HL-60 (cell line): ENCODE measurements at regions not wholly inside any gene's neighbourhood (a gene's known extent, or its start where the extent isn't known, plus 50 kb on each side); places are given as distances from the start of the nearest gene placed in this dataset.

Source experiments
- CTCF ChIP-seq: IDR thresholded peaks from one replicate; pipeline ENCODE4 v1.5.1; 2011; ENCODE audit warnings: low read length, control low read depth, inconsistent platforms; ENCODE audit not compliant: insufficient read depth
- GABPA ChIP-seq: IDR thresholded peaks from 2 replicates; pipeline ENCODE4 v1.6.1; 2012; ENCODE audit warnings: low read depth
- POLR2AphosphoS5 ChIP-seq: IDR thresholded peaks from 2 replicates; pipeline ENCODE4 v1.6.1; 2012; ENCODE audit warnings: low read depth
- TF ChIP-seq, protein P1 (sequence below): IDR thresholded peaks from 2 replicates; pipeline ENCODE4 v1.6.1; 2012; ENCODE audit warnings: low read depth; ENCODE audit not compliant: insufficient replicate concordance

- TF ChIP-seq GABPA (no peak), CTCF (no peak), POLR2AphosphoS5 (no peak)
- TF ChIP-seq, protein P1, sequence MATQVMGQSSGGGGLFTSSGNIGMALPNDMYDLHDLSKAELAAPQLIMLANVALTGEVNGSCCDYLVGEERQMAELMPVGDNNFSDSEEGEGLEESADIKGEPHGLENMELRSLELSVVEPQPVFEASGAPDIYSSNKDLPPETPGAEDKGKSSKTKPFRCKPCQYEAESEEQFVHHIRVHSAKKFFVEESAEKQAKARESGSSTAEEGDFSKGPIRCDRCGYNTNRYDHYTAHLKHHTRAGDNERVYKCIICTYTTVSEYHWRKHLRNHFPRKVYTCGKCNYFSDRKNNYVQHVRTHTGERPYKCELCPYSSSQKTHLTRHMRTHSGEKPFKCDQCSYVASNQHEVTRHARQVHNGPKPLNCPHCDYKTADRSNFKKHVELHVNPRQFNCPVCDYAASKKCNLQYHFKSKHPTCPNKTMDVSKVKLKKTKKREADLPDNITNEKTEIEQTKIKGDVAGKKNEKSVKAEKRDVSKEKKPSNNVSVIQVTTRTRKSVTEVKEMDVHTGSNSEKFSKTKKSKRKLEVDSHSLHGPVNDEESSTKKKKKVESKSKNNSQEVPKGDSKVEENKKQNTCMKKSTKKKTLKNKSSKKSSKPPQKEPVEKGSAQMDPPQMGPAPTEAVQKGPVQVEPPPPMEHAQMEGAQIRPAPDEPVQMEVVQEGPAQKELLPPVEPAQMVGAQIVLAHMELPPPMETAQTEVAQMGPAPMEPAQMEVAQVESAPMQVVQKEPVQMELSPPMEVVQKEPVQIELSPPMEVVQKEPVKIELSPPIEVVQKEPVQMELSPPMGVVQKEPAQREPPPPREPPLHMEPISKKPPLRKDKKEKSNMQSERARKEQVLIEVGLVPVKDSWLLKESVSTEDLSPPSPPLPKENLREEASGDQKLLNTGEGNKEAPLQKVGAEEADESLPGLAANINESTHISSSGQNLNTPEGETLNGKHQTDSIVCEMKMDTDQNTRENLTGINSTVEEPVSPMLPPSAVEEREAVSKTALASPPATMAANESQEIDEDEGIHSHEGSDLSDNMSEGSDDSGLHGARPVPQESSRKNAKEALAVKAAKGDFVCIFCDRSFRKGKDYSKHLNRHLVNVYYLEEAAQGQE = no peak
Observed at GRCh38 chr6:165186441-165187205, 122.8 kb downstream of the C6orf118 start.
